D721Med (cell line): ENCODE measurements at regions not wholly inside any gene's neighbourhood (a gene's known extent, or its start where the extent isn't known, plus 50 kb on each side); places are given as distances from the start of the nearest gene placed in this dataset.

Source experiments
- DNase-seq: peaks from one replicate; pipeline ENCODE4 v3.0.0; 2011; ENCODE audit warnings: low spot score; ENCODE audit not compliant: insufficient read length
- FAIRE-seq: peaks from 2 replicates; lab custom pipeline; 2011; peaks lifted over from hg19 to GRCh38; lab: Jason Lieb, UNC
- CTCF ChIP-seq: IDR thresholded peaks from 2 replicates; pipeline ENCODE4 v1.5.1; 2012; ENCODE audit warnings: mild to moderate bottlenecking, control low read depth; ENCODE audit not compliant: insufficient read depth; ENCODE audit errors: missing control alignments

- FAIRE-seq (no peak), DNase-seq (no peak)
- no peak for TF ChIP-seq CTCF
Measured at GRCh38 chr5:91955610-91956009, 572.5 kb upstream of the ARRDC3 start.

- no peak for DNase-seq
- FAIRE-seq = no peak
- TF ChIP-seq CTCF = no peak
Measured at GRCh38 chr5:91954136-91954535, 571.0 kb upstream of the ARRDC3 start.

- DNase-seq (no peak), FAIRE-seq (no peak)
- TF ChIP-seq CTCF = no peak
Measured at GRCh38 chr5:91950328-91950727, 567.2 kb upstream of the ARRDC3 start.

DNA sequence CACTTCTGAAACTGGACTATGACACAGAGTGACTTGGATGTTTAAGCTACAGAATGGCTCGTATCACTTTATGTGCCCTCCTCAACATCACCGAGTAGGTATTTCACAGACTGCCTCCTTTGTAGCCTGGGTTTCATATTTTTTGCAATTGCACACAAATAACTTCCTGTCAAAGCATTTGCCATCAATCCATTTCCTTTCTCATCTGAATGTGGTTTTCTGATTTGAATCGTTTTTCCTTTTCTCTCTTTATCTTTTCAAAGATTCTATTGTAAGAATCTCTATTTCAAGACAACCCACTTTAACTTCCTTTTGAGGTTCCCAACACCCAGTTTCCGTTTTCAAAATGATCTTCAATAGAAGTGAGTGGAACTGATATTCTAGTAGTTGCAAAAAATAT, 563.8 kb upstream of the ARRDC3 start:
- DNase-seq (no peak), FAIRE-seq (no peak)
- TF ChIP-seq CTCF = no peak

DNA sequence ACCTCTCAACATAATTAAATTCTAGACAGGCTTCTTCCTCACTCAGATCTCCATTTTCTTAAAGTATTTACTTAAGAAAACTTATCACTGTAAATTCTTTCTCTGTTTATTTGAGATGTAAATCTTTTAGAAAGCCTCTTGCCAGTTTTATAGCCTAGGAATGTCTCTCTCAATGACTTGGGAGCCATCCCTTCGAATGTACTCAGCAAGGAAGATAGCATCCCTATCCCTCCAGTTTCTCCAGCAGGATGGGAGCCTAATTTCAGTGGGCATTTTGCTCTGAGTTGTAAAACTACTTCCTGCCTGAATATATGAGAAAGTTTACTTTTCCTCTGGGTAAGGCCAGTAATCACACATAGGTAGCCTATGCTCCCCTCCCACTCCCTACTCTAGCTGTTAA, 558.5 kb upstream of the ARRDC3 start:
- no peak for TF ChIP-seq CTCF
- FAIRE-seq (no peak), DNase-seq (no peak)

DNA sequence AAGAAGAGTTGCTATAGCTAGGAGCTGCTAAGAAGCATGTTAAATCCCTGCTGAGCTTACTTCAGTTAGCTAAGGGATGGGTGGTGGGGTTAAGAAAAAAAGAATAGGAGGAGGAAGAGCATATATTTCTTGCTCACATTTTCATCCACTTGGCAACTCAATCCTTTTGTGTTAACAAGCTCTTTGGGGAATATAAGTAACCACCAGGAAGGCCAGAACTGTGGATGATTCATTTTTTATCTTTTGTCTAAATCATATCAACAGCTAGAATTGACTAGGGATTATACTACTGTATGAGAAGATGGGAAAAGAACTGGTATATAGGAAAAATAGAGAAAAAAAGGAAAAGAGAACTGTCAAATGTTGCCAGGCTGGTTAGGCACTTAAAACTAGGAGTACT, 555.3 kb upstream of the ARRDC3 start:
- FAIRE-seq = no peak
- no peak for DNase-seq
- TF ChIP-seq CTCF = no peak

DNA sequence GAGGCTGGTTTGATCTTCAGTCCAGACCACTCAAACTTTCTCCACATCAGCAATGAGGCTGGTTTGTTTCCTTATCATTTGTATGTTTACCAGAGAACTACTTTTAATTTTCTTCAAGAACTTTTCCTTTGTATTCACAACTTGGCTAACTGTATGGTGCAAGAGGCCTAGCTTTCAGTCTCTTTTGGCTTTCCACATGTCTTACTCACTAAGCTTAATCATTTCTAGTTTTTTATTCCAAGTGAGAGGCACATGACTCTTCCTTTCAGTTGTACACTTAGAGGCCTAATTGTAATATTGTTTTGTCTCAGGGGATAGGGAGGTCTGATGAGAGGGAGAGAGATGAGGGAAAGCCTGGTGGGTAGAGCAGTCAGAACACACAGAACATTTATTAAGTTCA, 554.0 kb upstream of the ARRDC3 start:
- no peak for TF ChIP-seq CTCF
- no peak for FAIRE-seq
- DNase-seq = no peak
